T-cell (primary cell): ENCODE measurements at regions not wholly inside any gene's neighbourhood (a gene's known extent, or its start where the extent isn't known, plus 50 kb on each side); places are given as distances from the start of the nearest gene placed in this dataset.

Experiments used
- ATAC-seq, 4 experiments: fragments of 200-7000 bp in 3 of 4; fragments of 150-1000 bp in 1 of 4; cut with Tn5 transposase; replicated peaks in 1 of 4; 1 replicate in 3 of 4; 2 replicates in 1 of 4; pipeline ENCODE4 v1.10.0; 2021; ENCODE audit warnings: moderate library complexity in 3 of 4, mild to moderate bottlenecking in 2 of 4, moderate number of reproducible peaks in 1 of 4
- CTCF ChIA-PET, 2 donors: fragments of 300-600 bp; sonication (Branson Sonifier 250); formaldehyde crosslinking; loops; one replicate each; lab custom pipeline; 2022; ENCODE audit warnings: antibody characterized with exemption in 2 of 2; lab: Charles Lee
- POLR2A ChIA-PET, 2 donors: fragments of 300-600 bp; sonication (Branson Sonifier 250); formaldehyde crosslinking; loops; one replicate each; lab custom pipeline; 2022; ENCODE audit warnings: antibody characterized with exemption in 2 of 2; lab: Charles Lee
- DNase-seq, 35 experiments: peaks; one replicate each; pipeline versions ENCODE4 v3.0.0 to v3.0.0-alpha.2; 2013 to 2023
- H3K27ac ChIP-seq: one replicate; pipeline ENCODE4 v1.5.1; 2013; ENCODE audit warnings: low read length
- H3K27me3 ChIP-seq, 2 experiments: replicated peaks in 1 of 2; 1 replicate in 1 of 2; 2 replicates in 1 of 2; pipeline versions ENCODE4 v1.6.1 to v1.7.0; 2013; ENCODE audit warnings: low read length in 1 of 2, mixed read lengths in 1 of 2; ENCODE audit not compliant: control insufficient read depth in 2 of 2, insufficient read depth in 2 of 2; ENCODE audit errors: extremely low read depth in 1 of 2
- H3K36me3 ChIP-seq, 2 donors: 1 replicate in 1 of 2; 2 replicates in 1 of 2; pipeline versions ENCODE4 v1.6.1 to v1.7.0; 2013; ENCODE audit warnings: low read length in 1 of 2; ENCODE audit not compliant: control insufficient read depth in 2 of 2, insufficient read depth in 1 of 2; ENCODE audit errors: extremely low read depth in 1 of 2
- H3K4me1 ChIP-seq, 2 experiments: 1 replicate in 1 of 2; 2 replicates in 1 of 2; pipeline versions ENCODE4 v1.6.1 to v1.7.0; 2013; ENCODE audit warnings: low read length in 2 of 2, mixed read lengths in 1 of 2; ENCODE audit not compliant: insufficient read depth in 2 of 2, control insufficient read depth in 1 of 2; ENCODE audit errors: extremely low read depth in 1 of 2
- H3K4me3 ChIP-seq, 2 donors: 1 replicate in 1 of 2; 2 replicates in 1 of 2; pipeline versions ENCODE4 v1.5.1 to v1.7.0; 2013; ENCODE audit warnings: mild to moderate bottlenecking in 2 of 2, low read length in 1 of 2, moderate library complexity in 1 of 2; ENCODE audit not compliant: control insufficient read depth in 1 of 2; ENCODE audit errors: extremely low read depth in 1 of 2
- H3K9me3 ChIP-seq: 2 replicates; pipeline ENCODE4 v1.7.0; 2013
- H3K27ac Mint-ChIP-seq, 2 donors: one replicate each; pipeline ENCODE4 v1.8.0; 2020 to 2021; ENCODE audit warnings: mild to moderate bottlenecking in 2 of 2, mixed read lengths in 2 of 2
- H3K27me3 Mint-ChIP-seq, 2 donors: one replicate each; pipeline ENCODE4 v1.8.0; 2021 to 2022; ENCODE audit warnings: mixed read lengths in 2 of 2
- H3K36me3 Mint-ChIP-seq: one replicate; pipeline ENCODE4 v1.8.0; 2021; ENCODE audit warnings: mixed read lengths
- H3K4me1 Mint-ChIP-seq, 3 donors: one replicate each; pipeline ENCODE4 v1.8.0; 2020 to 2022; ENCODE audit warnings: mixed read lengths in 3 of 3, mild to moderate bottlenecking in 1 of 3
- H3K4me3 Mint-ChIP-seq, 3 donors: one replicate each; pipeline ENCODE4 v1.8.0; 2020 to 2022; ENCODE audit warnings: mild to moderate bottlenecking in 3 of 3, mixed read lengths in 3 of 3, moderate library complexity in 3 of 3
- H3K9me3 Mint-ChIP-seq, 3 donors: one replicate each; pipeline ENCODE4 v1.8.0; 2020 to 2022; ENCODE audit warnings: mixed read lengths in 3 of 3
- WGBS: methylation state at CpG from one replicate; pipeline ENCODE4 v1.1.5; 2013; ENCODE audit warnings: missing lambda C conversion rate; ENCODE audit not compliant: insufficient coverage; 5-methylcytosine and 5-hydroxymethylcytosine counted together

GRCh38 chr11:71383461-71383860 is 64.7 kb downstream of the DHCR7 start:
- no peak for ATAC-seq
- H3K4me3 ChIP-seq, result no peak overlapping the region
- H3K27me3 ChIP-seq, result peaks cover 0 to 25% of the 10 kb centered on the region in 2 experiments
- Mint-ChIP-seq H3K27ac (no peak overlapping the region), H3K9me3 (peaks cover 0 to 12% (median 0%) of the 10 kb centered on the region in 3 donors), H3K4me3 (no peak overlapping the region), H3K36me3 (no peaks in the 10 kb centered on the region), H3K27me3 (peaks cover 23 to 36% of the 10 kb centered on the region in 2 donors), H3K4me1 (peaks cover 3 to 12% (median 7%) of the 10 kb centered on the region in 3 donors)
- H3K4me1 ChIP-seq, result no peaks in the 10 kb centered on the region
- no peak for DNase-seq
- CTCF ChIA-PET, result no interaction called here
- H3K9me3 ChIP-seq, result no peaks in the 10 kb centered on the region
- POLR2A ChIA-PET, result no interaction called here
- H3K36me3 ChIP-seq, result no peaks in the 10 kb centered on the region
- no peak overlapping the region for H3K27ac ChIP-seq
- 38% methylated on average over 1 of the region's 1 CpG for WGBS

- no peak overlapping the region for H3K4me3 ChIP-seq
- H3K36me3 Mint-ChIP-seq, result no peaks in the 10 kb centered on the region
- H3K4me3 Mint-ChIP-seq, result no peak overlapping the region
- ATAC-seq (no peak), DNase-seq (no peak)
- no peaks in the 10 kb centered on the region for H3K4me1 ChIP-seq
- peaks cover 3 to 12% (median 7%) of the 10 kb centered on the region in 3 donors for H3K4me1 Mint-ChIP-seq
- peaks cover 28 to 33% of the 10 kb centered on the region in 2 donors for H3K27me3 Mint-ChIP-seq
- peaks cover 0 to 19% of the 10 kb centered on the region in 2 experiments for H3K27me3 ChIP-seq
- no peak overlapping the region for H3K27ac ChIP-seq
- 80% methylated on average over 3 of the region's 5 CpGs for WGBS
- H3K36me3 ChIP-seq, result no peaks in the 10 kb centered on the region
- no peak overlapping the region for H3K27ac Mint-ChIP-seq
- ChIA-PET POLR2A (no interaction called here), CTCF (interaction anchor here in 1 of 2 donors (0.6 kb wide), 1 partner anchor 48 kb away, joined by 3 read pairs; no protein-coding TSS in a partner anchor)
- H3K9me3 ChIP-seq, result no peaks in the 10 kb centered on the region
- peaks cover 0 to 13% (median 0%) of the 10 kb centered on the region in 3 donors for H3K9me3 Mint-ChIP-seq
Observed at GRCh38 chr11:71381781-71382505, 66.2 kb downstream of the DHCR7 start.

- no peak overlapping the region for H3K27ac Mint-ChIP-seq
- Histone ChIP-seq H3K36me3 (no peaks in the 10 kb centered on the region), H3K27me3 (peaks cover 0 to 14% of the 10 kb centered on the region in 2 experiments), H3K4me3 (no peak overlapping the region), H3K4me1 (no peaks in the 10 kb centered on the region), H3K9me3 (no peaks in the 10 kb centered on the region), H3K27ac (no peak overlapping the region)
- no CpG with 5 or more reads among the region's 2 CpGs for WGBS
- peaks cover 38 to 39% of the 10 kb centered on the region in 2 donors for H3K27me3 Mint-ChIP-seq
- ATAC-seq (no peak), DNase-seq (no peak)
- H3K9me3 Mint-ChIP-seq, result peaks cover 12 to 21% (median 15%) of the 10 kb centered on the region in 3 donors
- H3K4me3 Mint-ChIP-seq, result no peak overlapping the region
- peaks cover 3 to 8% (median 7%) of the 10 kb centered on the region in 3 donors for H3K4me1 Mint-ChIP-seq
- POLR2A ChIA-PET, result no interaction called here
- no peaks in the 10 kb centered on the region for H3K36me3 Mint-ChIP-seq
- CTCF ChIA-PET, result no interaction called here
Observed at GRCh38 chr11:71379701-71380100, 68.5 kb downstream of the DHCR7 start.

DNA sequence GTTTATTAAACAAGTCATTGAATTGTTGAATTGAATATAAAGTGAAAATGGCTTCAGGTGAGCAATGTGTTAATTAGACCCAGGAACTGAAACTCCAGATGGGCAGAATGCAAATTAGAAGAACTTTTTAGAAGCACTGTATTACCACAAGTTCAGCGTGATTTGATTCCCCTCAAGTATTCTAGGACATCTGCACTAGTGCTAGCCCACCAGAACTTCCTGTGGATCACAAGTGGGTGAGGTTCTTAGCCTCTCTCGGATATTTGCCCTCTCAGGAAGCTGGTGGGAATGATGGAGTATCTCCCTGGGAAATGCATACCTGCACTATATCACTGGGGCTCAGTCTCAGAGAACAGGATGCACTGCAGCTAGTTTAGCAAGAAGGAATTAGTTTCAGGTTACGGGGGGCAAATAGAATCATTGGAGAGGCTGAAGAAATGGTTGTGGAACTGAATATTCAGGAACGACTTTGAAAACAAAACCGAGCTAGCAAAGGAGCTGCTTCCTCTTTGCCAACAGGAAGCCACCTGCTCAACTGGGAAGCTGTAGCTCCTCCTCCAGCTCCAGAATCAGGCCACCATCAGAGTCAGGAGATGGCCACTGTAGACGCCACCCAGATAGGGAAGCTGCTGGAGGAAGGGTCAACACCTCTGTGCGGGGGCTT is 74.3 kb downstream of the DHCR7 start:
- peaks cover 12 to 17% (median 14%) of the 10 kb centered on the region in 3 donors for H3K9me3 Mint-ChIP-seq
- H3K4me1 Mint-ChIP-seq, result peaks cover 0 to 2% (median 0%) of the 10 kb centered on the region in 3 donors
- POLR2A ChIA-PET, result no interaction called here
- CTCF ChIA-PET, result no interaction called here
- Histone ChIP-seq H3K4me1 (no peaks in the 10 kb centered on the region), H3K36me3 (no peaks in the 10 kb centered on the region), H3K9me3 (no peaks in the 10 kb centered on the region), H3K27me3 (peaks cover 0 to 15% of the 10 kb centered on the region in 2 experiments), H3K4me3 (no peak overlapping the region), H3K27ac (no peak overlapping the region)
- H3K4me3 Mint-ChIP-seq, result no peak overlapping the region
- H3K27ac Mint-ChIP-seq, result no peak overlapping the region
- DNase-seq (no peak), ATAC-seq (no peak)
- WGBS, result 31% methylated on average over 3 of the region's 7 CpGs
- H3K27me3 Mint-ChIP-seq, result peaks cover 9 to 29% of the 10 kb centered on the region in 2 donors
- no peaks in the 10 kb centered on the region for H3K36me3 Mint-ChIP-seq

- peaks cover 0 to 2% (median 0%) of the 10 kb centered on the region in 3 donors for H3K4me1 Mint-ChIP-seq
- H3K9me3 ChIP-seq, result no peaks in the 10 kb centered on the region
- no peaks in the 10 kb centered on the region for H3K4me1 ChIP-seq
- peaks cover 9 to 17% (median 12%) of the 10 kb centered on the region in 3 donors for H3K9me3 Mint-ChIP-seq
- no peaks in the 10 kb centered on the region for H3K36me3 Mint-ChIP-seq
- H3K4me3 Mint-ChIP-seq, result no peak overlapping the region
- no peaks in the 10 kb centered on the region for H3K36me3 ChIP-seq
- H3K27ac Mint-ChIP-seq, result no peak overlapping the region
- H3K4me3 ChIP-seq, result no peak overlapping the region
- ChIA-PET POLR2A (no interaction called here), CTCF (interaction anchor here in 1 of 2 donors (0.6 kb wide), 1 partner anchor 74 kb away, joined by 3 read pairs; no protein-coding TSS in a partner anchor)
- DNase-seq, result no peak
- H3K27ac ChIP-seq, result no peak overlapping the region
- 86% methylated on average over 5 of the region's 9 CpGs for WGBS
- no peak for ATAC-seq
- peaks cover 0 to 25% of the 10 kb centered on the region in 2 experiments for H3K27me3 ChIP-seq
- H3K27me3 Mint-ChIP-seq, result peaks cover 10 to 19% of the 10 kb centered on the region in 2 donors
Observed at GRCh38 chr11:71372693-71373657, 75.2 kb downstream of the DHCR7 start.

DNA sequence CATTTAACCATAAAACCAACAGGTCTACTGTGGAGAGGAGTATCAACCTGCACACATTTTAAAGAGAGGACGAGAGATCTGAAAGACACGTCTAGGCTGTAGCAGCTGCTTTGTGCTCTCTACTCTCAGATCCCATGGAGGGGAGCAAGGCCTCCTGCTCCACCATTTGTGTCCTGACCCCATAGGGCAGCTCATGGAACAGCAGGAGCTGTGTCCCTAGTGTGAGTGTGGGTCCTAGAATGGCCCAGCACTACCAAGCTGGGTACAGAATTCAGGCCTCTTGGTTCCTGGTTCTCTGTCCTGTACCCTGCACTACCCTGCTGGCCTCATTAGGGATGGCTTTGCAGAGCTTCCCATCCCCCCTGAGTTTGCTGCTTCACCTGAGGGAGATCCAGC is 76.5 kb downstream of the DHCR7 start:
- POLR2A ChIA-PET, result no interaction called here
- ATAC-seq (no peak), DNase-seq (no peak)
- Mint-ChIP-seq H3K36me3 (no peaks in the 10 kb centered on the region), H3K27ac (no peak overlapping the region), H3K4me3 (no peak overlapping the region), H3K9me3 (peaks cover 8 to 16% (median 12%) of the 10 kb centered on the region in 3 donors), H3K4me1 (peaks cover 0 to 2% (median 0%) of the 10 kb centered on the region in 3 donors), H3K27me3 (peaks cover 14 to 18% of the 10 kb centered on the region in 2 donors)
- H3K27ac ChIP-seq, result no peak overlapping the region
- no CpG with 5 or more reads among the region's 2 CpGs for WGBS
- CTCF ChIA-PET, result no interaction called here
- no peaks in the 10 kb centered on the region for H3K36me3 ChIP-seq
- no peaks in the 10 kb centered on the region for H3K4me1 ChIP-seq
- no peaks in the 10 kb centered on the region for H3K9me3 ChIP-seq
- peaks cover 0 to 32% of the 10 kb centered on the region in 2 experiments for H3K27me3 ChIP-seq
- H3K4me3 ChIP-seq, result no peak overlapping the region
